ENCODE measurements at regions not wholly inside any gene's neighbourhood (a gene's known extent, or its start where the extent isn't known, plus 50 kb on each side); places are given as distances from the start of the nearest gene placed in this dataset.

DNA sequence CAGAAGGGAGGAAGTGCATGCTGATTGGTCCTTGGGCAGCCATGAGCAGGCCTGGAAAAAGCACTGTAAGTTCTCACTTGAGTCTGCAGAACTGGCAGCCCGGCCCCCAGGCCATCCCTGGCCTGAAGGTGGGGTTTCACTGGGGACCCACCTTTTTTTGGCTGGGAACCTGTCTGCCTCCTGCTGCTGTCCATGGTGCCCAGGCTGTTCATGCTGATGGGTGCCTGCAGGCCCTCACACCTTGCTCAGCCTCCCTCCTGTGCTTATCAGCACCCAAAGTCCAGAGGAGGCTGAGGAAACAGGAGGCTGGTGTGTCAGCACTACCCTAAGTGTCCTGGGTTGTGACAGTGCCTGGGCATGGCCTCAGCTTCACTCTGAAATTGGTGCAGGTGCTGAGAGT is 134.4 kb upstream of the SPRY4 start:
- ChIA-PET POLR2A (no interaction called here), CTCF (no interaction called here)
- no peaks in the 10 kb centered on the region for H3K36me3 ChIP-seq (replicated peaks in 1 of 2; ENCODE audit: control extremely low read depth in 1 of 2, control insufficient read depth in 1 of 2, extremely low read depth in 1 of 2, insufficient read depth in 2 of 2, low read length in 1 of 2)
- WGBS (ENCODE audit: insufficient coverage): no CpG with 5 or more reads among the region's 1 CpG
- Mint-ChIP-seq H3K9me3 (ENCODE audit: insufficient read depth) (peaks cover 4% of the 10 kb centered on the region), H3K4me1 (peaks cover 10% of the 10 kb centered on the region), H3K27me3 (peaks cover 11% of the 10 kb centered on the region), H3K4me3 (no peak overlapping the region), H3K27ac (no peak overlapping the region)
- no peak overlapping the region for H3K9ac ChIP-seq (ENCODE audit: low read length)
- no peaks in the 10 kb centered on the region for H4K20me1 ChIP-seq (ENCODE audit: control insufficient read depth, insufficient read depth, low read length, poor library complexity, severe bottlenecking)
- H3K9me3 ChIP-seq (ENCODE audit: control extremely low read depth in 1 of 3, control insufficient read depth in 2 of 3, insufficient read depth in 1 of 3, low read length in 2 of 3): peaks cover 0 to 24% (median 13%) of the 10 kb centered on the region in 3 donors
- H3K27ac ChIP-seq (ENCODE audit: low read length in 2 of 2): no peak overlapping the region
- H3K27me3 ChIP-seq (replicated peaks in 1 of 4; ENCODE audit: control extremely low read depth in 1 of 4, control insufficient read depth in 3 of 4, insufficient read depth in 4 of 4, low read length in 3 of 4): peaks cover 0 to 8% (median 2%) of the 10 kb centered on the region in 4 experiments
- H2AFZ ChIP-seq (ENCODE audit: insufficient read depth, low read depth, low read length, poor library complexity, severe bottlenecking): no peak overlapping the region
- no peak for DNase-seq
- TF ChIP-seq, protein P1, sequence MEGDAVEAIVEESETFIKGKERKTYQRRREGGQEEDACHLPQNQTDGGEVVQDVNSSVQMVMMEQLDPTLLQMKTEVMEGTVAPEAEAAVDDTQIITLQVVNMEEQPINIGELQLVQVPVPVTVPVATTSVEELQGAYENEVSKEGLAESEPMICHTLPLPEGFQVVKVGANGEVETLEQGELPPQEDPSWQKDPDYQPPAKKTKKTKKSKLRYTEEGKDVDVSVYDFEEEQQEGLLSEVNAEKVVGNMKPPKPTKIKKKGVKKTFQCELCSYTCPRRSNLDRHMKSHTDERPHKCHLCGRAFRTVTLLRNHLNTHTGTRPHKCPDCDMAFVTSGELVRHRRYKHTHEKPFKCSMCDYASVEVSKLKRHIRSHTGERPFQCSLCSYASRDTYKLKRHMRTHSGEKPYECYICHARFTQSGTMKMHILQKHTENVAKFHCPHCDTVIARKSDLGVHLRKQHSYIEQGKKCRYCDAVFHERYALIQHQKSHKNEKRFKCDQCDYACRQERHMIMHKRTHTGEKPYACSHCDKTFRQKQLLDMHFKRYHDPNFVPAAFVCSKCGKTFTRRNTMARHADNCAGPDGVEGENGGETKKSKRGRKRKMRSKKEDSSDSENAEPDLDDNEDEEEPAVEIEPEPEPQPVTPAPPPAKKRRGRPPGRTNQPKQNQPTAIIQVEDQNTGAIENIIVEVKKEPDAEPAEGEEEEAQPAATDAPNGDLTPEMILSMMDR (IDR thresholded peaks at IDR 0.05): no peak
- TF ChIP-seq EZH2 (IDR thresholded peaks at IDR 0.05; ENCODE audit: borderline replicate concordance, insufficient read depth, low read depth, low read length, poor library complexity, severe bottlenecking): no peak
- H3K4me3 ChIP-seq (ENCODE audit: control extremely low read depth in 1 of 5, extremely low read depth in 1 of 5, insufficient read depth in 1 of 5, low read depth in 2 of 5, low read length in 4 of 5): no peak overlapping the region
- intact Hi-C loops (cut with micrococcal nuclease): no loop called here
- no peaks in the 10 kb centered on the region for H3K79me2 ChIP-seq (ENCODE audit: control insufficient read depth, insufficient read depth, low read length)
- peaks cover 0 to 7% of the 10 kb centered on the region in 2 donors for H3K4me1 ChIP-seq (ENCODE audit: control insufficient read depth in 2 of 2, insufficient read depth in 2 of 2, low read length in 2 of 2)
- ATAC-seq (ENCODE audit: low read depth): no peak
- H3K4me2 ChIP-seq (replicated peaks; ENCODE audit: low read depth, low read length, poor library complexity, severe bottlenecking): no peak overlapping the region

DNA sequence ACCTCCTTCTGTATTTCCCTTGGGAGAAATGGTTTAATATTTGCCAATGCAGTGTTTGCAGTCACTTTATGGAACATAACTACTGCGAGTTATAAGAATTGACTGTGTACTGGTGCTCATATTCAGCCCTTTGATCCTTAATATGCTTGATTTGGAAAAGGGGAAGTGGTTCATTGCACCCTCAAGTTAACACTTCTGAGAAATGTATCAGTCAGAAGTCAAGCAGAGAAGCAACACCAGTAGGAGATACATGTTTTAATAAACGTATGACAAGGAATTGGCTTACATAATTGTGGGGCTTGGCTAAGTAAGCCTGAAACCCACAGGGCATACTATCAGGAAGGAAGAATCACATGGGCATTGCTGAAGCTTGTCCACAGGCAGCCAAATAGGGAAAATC is 131.0 kb upstream of the SPRY4 start:
- Mint-ChIP-seq H3K4me1 (peaks cover 10% of the 10 kb centered on the region), H3K27me3 (peaks cover 21% of the 10 kb centered on the region), H3K4me3 (no peak overlapping the region), H3K27ac (no peak overlapping the region), H3K9me3 (ENCODE audit: insufficient read depth) (peaks cover 7% of the 10 kb centered on the region)
- ATAC-seq (ENCODE audit: low read depth) (peak; percentile 17), DNase-seq (no peak)
- Histone ChIP-seq H3K27me3 (replicated peaks in 1 of 4; ENCODE audit: control extremely low read depth in 1 of 4, control insufficient read depth in 3 of 4, insufficient read depth in 4 of 4, low read length in 3 of 4) (peaks cover 0 to 8% (median 0%) of the 10 kb centered on the region in 4 experiments), H3K4me2 (replicated peaks; ENCODE audit: low read depth, low read length, poor library complexity, severe bottlenecking) (peak overlapping the region; percentile 4), H3K4me3 (ENCODE audit: control extremely low read depth in 1 of 5, extremely low read depth in 1 of 5, insufficient read depth in 1 of 5, low read depth in 2 of 5, low read length in 4 of 5) (no peak overlapping the region), H2AFZ (ENCODE audit: insufficient read depth, low read depth, low read length, poor library complexity, severe bottlenecking) (no peak overlapping the region), H4K20me1 (ENCODE audit: control insufficient read depth, insufficient read depth, low read length, poor library complexity, severe bottlenecking) (no peaks in the 10 kb centered on the region), H3K4me1 (ENCODE audit: control insufficient read depth in 2 of 2, insufficient read depth in 2 of 2, low read length in 2 of 2) (peaks cover 0 to 7% of the 10 kb centered on the region in 2 donors), H3K36me3 (replicated peaks in 1 of 2; ENCODE audit: control extremely low read depth in 1 of 2, control insufficient read depth in 1 of 2, extremely low read depth in 1 of 2, insufficient read depth in 2 of 2, low read length in 1 of 2) (no peaks in the 10 kb centered on the region), H3K9ac (ENCODE audit: low read length) (no peak overlapping the region), H3K9me3 (ENCODE audit: control extremely low read depth in 1 of 3, control insufficient read depth in 2 of 3, insufficient read depth in 1 of 3, low read length in 2 of 3) (peaks cover 0 to 24% (median 13%) of the 10 kb centered on the region in 3 donors), H3K79me2 (ENCODE audit: control insufficient read depth, insufficient read depth, low read length) (no peaks in the 10 kb centered on the region), H3K27ac (ENCODE audit: low read length in 2 of 2) (no peak overlapping the region)
- WGBS (ENCODE audit: insufficient coverage): 0% methylated on average over 1 of the region's 2 CpGs
- intact Hi-C loops (cut with micrococcal nuclease): no loop called here
- ChIA-PET POLR2A (no interaction called here), CTCF (no interaction called here)
- TF ChIP-seq, protein P1 (IDR thresholded peaks at IDR 0.05): no peak
- TF ChIP-seq EZH2 (IDR thresholded peaks at IDR 0.05; ENCODE audit: borderline replicate concordance, insufficient read depth, low read depth, low read length, poor library complexity, severe bottlenecking): no peak
